H1 (cell line): ENCODE measurements at regions not wholly inside any gene's neighbourhood (a gene's known extent, or its start where the extent isn't known, plus 50 kb on each side); places are given as distances from the start of the nearest gene placed in this dataset.

Experiments used
- CTCF ChIP-seq, 3 experiments: IDR thresholded peaks; 1 replicate in 2 of 3; 2 replicates in 1 of 3; pipeline versions ENCODE4 v1.5.1 to v1.6.1; 2011; ENCODE audit warnings: low read length in 3 of 3, mild to moderate bottlenecking in 3 of 3, inconsistent platforms in 2 of 3, low read depth in 1 of 3, moderate library complexity in 1 of 3; ENCODE audit not compliant: insufficient read depth in 1 of 3; ENCODE audit errors: control extremely low read depth in 1 of 3

- no peak for TF ChIP-seq CTCF (IDR thresholded peaks at IDR 0.05; ENCODE audit: control extremely low read depth in 1 of 3, insufficient read depth in 1 of 3, low read depth in 1 of 3, low read length in 3 of 3)
Measured at GRCh38 chr7:50220273-50220672, 84.2 kb upstream of the IKZF1 start (continued).
